NCI-H2029 (cell line): ENCODE measurements at regions not wholly inside any gene's neighbourhood (a gene's known extent, or its start where the extent isn't known, plus 50 kb on each side); places are given as distances from the start of the nearest gene placed in this dataset.
"Not testable (repeated sequence)": the region's sequence is repeated elsewhere in the genome, so short reads cannot be mapped to it uniquely, and the experiment has no call there.

Source experiments
- DNase-seq: peaks from one replicate; lab custom pipeline; 2025; lab: John Stamatoyannopoulos, UW

GRCh38 chr2:228956701-228957474, 314.2 kb downstream of the PID1 start:
- no peak for DNase-seq

- no peak for DNase-seq
Observed at GRCh38 chr2:228949831-228950230, 321.3 kb downstream of the PID1 start.

GRCh38 chr2:228945710-228946109, 325.4 kb downstream of the PID1 start:
- DNase-seq = no peak

- no peak for DNase-seq
Observed at GRCh38 chr2:228942856-228943255, 328.2 kb downstream of the PID1 start.

GRCh38 chr2:228938629-228939028, 332.5 kb downstream of the PID1 start:
- no peak for DNase-seq

GRCh38 chr2:228927028-228928010, 343.8 kb downstream of the PID1 start:
- DNase-seq = no peak

- no peak for DNase-seq
Observed at GRCh38 chr2:228919808-228920207, 351.3 kb downstream of the PID1 start.

- DNase-seq = no peak
Observed at GRCh38 chr2:228917220-228917619, 353.9 kb downstream of the PID1 start.

- DNase-seq = no peak
Observed at GRCh38 chr2:228916416-228917090, 354.5 kb downstream of the PID1 start.

GRCh38 chr2:228913176-228913575, 357.9 kb downstream of the PID1 start:
- no peak for DNase-seq

GRCh38 chr2:228910872-228911271, 360.2 kb downstream of the PID1 start:
- DNase-seq = not testable (repeated sequence)

- no peak for DNase-seq
Observed at GRCh38 chr2:228902176-228902575, 368.9 kb downstream of the PID1 start.

- no peak for DNase-seq
Observed at GRCh38 chr2:228901531-228901930, 369.6 kb downstream of the PID1 start.

- DNase-seq = no peak
Observed at GRCh38 chr2:228878138-228878537, 392.9 kb downstream of the PID1 start.

GRCh38 chr2:228876276-228876675, 394.8 kb downstream of the PID1 start:
- no peak for DNase-seq

- DNase-seq = no peak
Observed at GRCh38 chr2:228875152-228875900, 395.8 kb downstream of the PID1 start.

GRCh38 chr2:228871012-228871411, 400.1 kb downstream of the PID1 start:
- DNase-seq = no peak

GRCh38 chr2:228869636-228870264, 401.3 kb downstream of the PID1 start:
- DNase-seq = no peak

- no peak for DNase-seq
Observed at GRCh38 chr2:228867406-228867805, 403.7 kb downstream of the PID1 start.

GRCh38 chr2:228866781-228867180, 404.3 kb downstream of the PID1 start:
- DNase-seq = no peak

- DNase-seq = no peak
Observed at GRCh38 chr2:228866044-228866443, 405.0 kb downstream of the PID1 start.
